GM12878 (cell line): ENCODE measurements at regions not wholly inside any gene's neighbourhood (a gene's known extent, or its start where the extent isn't known, plus 50 kb on each side); places are given as distances from the start of the nearest gene placed in this dataset.

Experiments used
- BCL11A ChIP-seq: IDR thresholded peaks from 2 replicates; pipeline ENCODE4 v1.6.1; 2011; ENCODE audit warnings: low read depth, low read length
- CTCF ChIP-seq, 3 experiments: IDR thresholded peaks in 2 of 3; conservative IDR thresholded peaks in 1 of 3; 2 replicates each; pipeline ENCODE4 v1.5.1; 2011; ENCODE audit warnings: low read depth in 3 of 3, low read length in 3 of 3, mild to moderate bottlenecking in 3 of 3, control low read depth in 2 of 3, moderate library complexity in 2 of 3, inconsistent platforms in 1 of 3, mixed read lengths in 1 of 3; ENCODE audit not compliant: control insufficient read depth in 2 of 3, insufficient read depth in 1 of 3; ENCODE audit errors: extremely low read depth in 1 of 3
- DPF2 ChIP-seq: fragments of 450-650 bp; IDR thresholded peaks from 2 replicates; pipeline ENCODE4 v1.6.1; 2017; ENCODE audit warnings: mild to moderate bottlenecking
- FOXM1 ChIP-seq: IDR thresholded peaks from 2 replicates; pipeline ENCODE4 v1.6.1; 2012; ENCODE audit warnings: low read depth, mild to moderate bottlenecking, inconsistent platforms, low read length, moderate library complexity
- MAX ChIP-seq: IDR thresholded peaks from 2 replicates; pipeline ENCODE4 v1.6.1; 2012; ENCODE audit warnings: low read depth, low read length, improper control_type of control experiment
- NFYB ChIP-seq: IDR thresholded peaks from 2 replicates; pipeline ENCODE4 v1.6.1; 2011; ENCODE audit warnings: low read depth, mild to moderate bottlenecking, low read length, improper control_type of control experiment, moderate library complexity; ENCODE audit not compliant: insufficient read depth
- RAD21 ChIP-seq: IDR thresholded peaks from 2 replicates; pipeline ENCODE4 v1.6.1; 2011; ENCODE audit warnings: mild to moderate bottlenecking, low read depth, low read length, moderate library complexity; ENCODE audit not compliant: insufficient read depth
- RAD51 ChIP-seq: fragments of 450-650 bp; IDR thresholded peaks from 2 replicates; pipeline ENCODE4 v1.6.1; 2016; ENCODE audit warnings: moderate library complexity, mild to moderate bottlenecking, inconsistent platforms
- SMC3 ChIP-seq: IDR thresholded peaks from 2 replicates; pipeline ENCODE4 v1.6.1; 2011; ENCODE audit warnings: low read length, improper control_type of control experiment, borderline replicate concordance
- TAF1 ChIP-seq: IDR thresholded peaks from 2 replicates; pipeline ENCODE4 v1.6.1; 2011; ENCODE audit warnings: mild to moderate bottlenecking, low read depth, low read length, borderline replicate concordance
- ZBTB33 ChIP-seq: fragments of 450-650 bp; IDR thresholded peaks from 2 replicates; pipeline ENCODE4 v1.6.1; 2017; ENCODE audit warnings: mild to moderate bottlenecking
- ZNF384 ChIP-seq: IDR thresholded peaks from 2 replicates; pipeline ENCODE4 v1.6.1; 2012; ENCODE audit warnings: low read depth, mild to moderate bottlenecking, low read length, improper control_type of control experiment, borderline replicate concordance

- TF ChIP-seq NFYB: no peak
- TF ChIP-seq RAD51: no peak
- no peak for TF ChIP-seq DPF2
- no peak for TF ChIP-seq CTCF (IDR thresholded peaks at IDR 0.05 in 2 of 3, conservative IDR thresholded peaks at IDR 0.05 in 1 of 3; ENCODE audit: control insufficient read depth in 2 of 3, extremely low read depth in 1 of 3, insufficient read depth in 1 of 3, low read depth in 3 of 3, low read length in 3 of 3)
- no peak for TF ChIP-seq TAF1
- TF ChIP-seq RAD21: no peak
- no peak for TF ChIP-seq MAX
- no peak for TF ChIP-seq SMC3
- TF ChIP-seq ZBTB33: no peak
- TF ChIP-seq ZNF384: no peak
- TF ChIP-seq FOXM1: no peak
- no peak for TF ChIP-seq BCL11A
Observed at GRCh38 chr3:118635711-118636110, 398.9 kb downstream of the IGSF11 start.
